NCI-H1436 treated with DMSO at 0.1 percent for 48 hours (cell line): ENCODE measurements at regions not wholly inside any gene's neighbourhood (a gene's known extent, or its start where the extent isn't known, plus 50 kb on each side); places are given as distances from the start of the nearest gene placed in this dataset.
"Not testable (repeated sequence)": the region's sequence is repeated elsewhere in the genome, so short reads cannot be mapped to it uniquely, and the experiment has no call there.

ENCODE experiments used
- DNase-seq: peaks from one replicate; lab custom pipeline; 2025; lab: John Stamatoyannopoulos, UW

DNA sequence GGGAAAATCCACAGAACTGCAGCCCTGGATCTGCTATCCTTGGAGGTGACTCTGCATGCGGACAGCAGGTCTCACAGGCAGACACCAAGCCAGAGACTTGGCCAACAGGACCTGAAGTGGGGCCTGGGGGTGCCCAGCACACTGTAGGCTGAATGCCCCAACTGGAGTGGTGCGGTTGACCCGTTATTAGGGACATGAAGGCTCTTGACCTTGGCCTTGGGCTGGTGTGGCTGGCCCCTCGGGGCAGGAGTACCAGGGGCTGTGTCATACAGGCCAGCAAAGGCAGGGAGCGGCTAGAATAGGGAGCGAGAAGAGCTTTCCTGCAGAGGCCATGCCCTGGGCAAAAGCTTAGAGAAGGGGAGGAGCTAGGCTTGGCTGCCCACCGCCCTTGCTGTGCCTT, 153.2 kb upstream of the MVB12B start:
- DNase-seq: no peak

- DNase-seq: no peak
Measured at GRCh38 chr9:126173929-126174328, 152.7 kb upstream of the MVB12B start.

- no peak for DNase-seq
Measured at GRCh38 chr9:126183266-126183665, 143.4 kb upstream of the MVB12B start.

GRCh38 chr9:126190994-126191393, 135.6 kb upstream of the MVB12B start:
- DNase-seq: not testable (repeated sequence)

- DNase-seq: no peak
Measured at GRCh38 chr9:126198854-126199253, 127.8 kb upstream of the MVB12B start.

GRCh38 chr9:126203313-126203712, 123.3 kb upstream of the MVB12B start:
- no peak for DNase-seq

DNA sequence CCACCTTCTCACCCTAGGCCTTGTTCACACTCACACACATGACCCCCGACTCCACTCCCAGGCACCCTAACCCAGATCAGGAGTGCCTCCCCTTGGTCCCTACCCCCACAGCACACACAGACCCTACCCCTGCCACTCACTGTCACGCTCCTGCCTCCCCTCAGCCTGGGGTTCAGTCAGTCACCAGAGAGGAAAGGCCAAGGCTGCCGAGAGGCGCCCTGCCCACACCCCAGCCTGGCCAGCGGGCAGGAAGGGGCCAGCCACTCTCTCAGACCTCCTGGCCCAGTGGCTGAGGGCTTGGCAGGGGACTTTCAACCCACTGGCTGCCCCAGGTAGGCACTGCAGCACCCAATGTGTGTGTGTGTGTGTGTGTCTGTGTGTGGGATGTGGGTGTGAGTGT, 122.4 kb upstream of the MVB12B start:
- no peak for DNase-seq

DNA sequence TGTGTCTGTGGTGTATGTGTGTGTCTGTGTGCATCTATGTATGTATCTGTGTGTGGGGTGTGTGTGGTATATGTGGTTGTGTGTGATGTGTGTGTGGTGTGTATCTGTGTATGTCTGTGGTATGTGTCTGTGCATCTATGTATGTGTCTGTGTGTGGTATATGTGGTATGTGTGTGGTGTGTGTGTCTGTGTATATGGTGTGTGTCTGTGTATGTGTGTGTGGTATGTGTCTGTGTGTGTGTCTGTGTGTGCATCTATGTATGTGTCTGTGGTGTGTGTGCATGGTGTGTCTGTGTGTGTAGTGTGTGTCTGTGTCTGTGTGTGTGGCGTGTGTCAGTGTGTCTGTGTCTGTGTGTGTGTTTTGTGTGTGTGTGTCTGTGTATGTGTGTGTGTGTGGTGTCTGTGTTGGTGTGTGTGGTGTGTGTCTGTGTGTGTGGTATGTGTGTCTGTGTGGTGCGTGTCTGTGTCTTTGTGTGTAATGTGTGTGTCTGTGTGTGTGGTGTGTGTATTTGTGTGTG, 121.9 kb upstream of the MVB12B start:
- DNase-seq: no peak

DNA sequence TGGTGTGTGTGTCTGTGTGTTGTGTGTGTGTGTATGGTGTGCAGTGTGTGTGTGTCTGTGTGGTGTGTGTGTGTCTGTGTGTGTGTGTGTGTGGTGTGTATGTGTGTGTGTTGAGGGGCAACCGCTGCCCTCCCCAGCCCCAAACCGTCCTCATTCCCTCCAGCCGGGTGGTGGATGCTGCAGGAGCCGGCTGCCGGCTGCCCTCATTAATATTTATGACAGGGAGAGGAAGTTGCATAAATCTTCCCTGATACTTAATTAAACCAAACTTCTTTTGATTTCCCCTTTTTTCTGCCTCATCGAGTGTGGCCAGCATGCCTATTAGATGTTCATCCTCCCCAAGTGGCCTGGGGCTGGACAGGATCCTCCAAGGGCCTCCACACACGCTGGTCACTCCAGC, 121.4 kb upstream of the MVB12B start:
- no peak for DNase-seq

DNA sequence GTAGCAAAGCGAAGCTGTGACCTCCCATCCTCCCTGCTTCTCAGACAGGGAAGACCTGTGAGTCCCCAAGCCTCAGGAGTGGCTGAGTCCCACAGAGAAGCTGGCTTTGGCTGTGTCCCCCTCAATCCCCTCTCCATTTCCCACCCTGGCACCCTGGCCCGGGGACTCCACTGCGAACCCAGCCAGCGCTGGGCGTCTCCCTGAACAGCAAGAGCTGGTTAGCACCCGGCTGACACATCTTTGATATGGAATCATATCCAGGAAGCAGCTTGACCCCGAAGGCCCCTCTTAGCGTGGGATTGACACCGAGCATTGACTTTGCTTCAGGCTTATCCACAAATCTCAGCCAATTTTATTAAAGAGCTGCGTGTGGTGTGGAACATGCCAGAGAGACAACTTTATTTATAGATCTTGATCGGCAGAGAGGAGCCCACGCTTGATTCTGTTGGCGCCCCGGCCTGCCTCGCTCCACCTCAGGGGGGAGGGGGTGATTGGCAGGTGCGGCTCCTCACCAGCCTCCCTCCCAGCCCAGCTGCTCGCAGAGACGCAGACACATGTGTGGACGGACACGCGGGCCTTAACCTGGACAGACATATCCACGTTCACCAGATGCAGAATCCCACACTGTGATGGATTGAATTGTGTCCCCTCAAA, 120.7 kb upstream of the MVB12B start:
- DNase-seq: no peak

GRCh38 chr9:126207256-126207655, 119.4 kb upstream of the MVB12B start:
- no peak for DNase-seq

DNA sequence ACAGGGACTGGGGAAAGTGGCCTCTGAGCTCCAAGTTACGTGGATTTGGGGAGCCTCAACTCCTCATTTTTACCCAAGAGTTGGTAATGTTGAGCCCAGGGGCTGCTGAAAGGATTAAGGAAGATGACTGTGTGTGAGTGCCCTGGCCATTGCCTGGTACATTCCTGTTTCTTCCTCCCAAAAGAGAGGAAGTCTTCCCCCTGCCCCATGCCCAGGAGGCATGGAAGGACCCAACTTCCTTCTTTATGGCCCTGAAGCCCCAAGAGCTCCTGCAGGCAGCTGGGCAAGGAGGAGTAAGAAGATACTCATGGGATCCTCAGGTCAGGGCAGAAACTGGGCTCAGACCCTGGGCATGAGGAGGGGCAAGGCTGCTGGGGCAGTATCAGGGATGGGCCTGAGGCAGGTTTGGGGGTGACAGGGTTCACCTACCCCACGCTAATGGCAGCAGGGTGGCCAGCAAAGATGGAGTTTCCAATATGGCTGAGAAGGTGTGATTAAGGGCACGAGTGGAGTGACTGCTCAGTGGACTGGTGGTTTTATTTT, 118.3 kb upstream of the MVB12B start:
- no peak for DNase-seq

DNA sequence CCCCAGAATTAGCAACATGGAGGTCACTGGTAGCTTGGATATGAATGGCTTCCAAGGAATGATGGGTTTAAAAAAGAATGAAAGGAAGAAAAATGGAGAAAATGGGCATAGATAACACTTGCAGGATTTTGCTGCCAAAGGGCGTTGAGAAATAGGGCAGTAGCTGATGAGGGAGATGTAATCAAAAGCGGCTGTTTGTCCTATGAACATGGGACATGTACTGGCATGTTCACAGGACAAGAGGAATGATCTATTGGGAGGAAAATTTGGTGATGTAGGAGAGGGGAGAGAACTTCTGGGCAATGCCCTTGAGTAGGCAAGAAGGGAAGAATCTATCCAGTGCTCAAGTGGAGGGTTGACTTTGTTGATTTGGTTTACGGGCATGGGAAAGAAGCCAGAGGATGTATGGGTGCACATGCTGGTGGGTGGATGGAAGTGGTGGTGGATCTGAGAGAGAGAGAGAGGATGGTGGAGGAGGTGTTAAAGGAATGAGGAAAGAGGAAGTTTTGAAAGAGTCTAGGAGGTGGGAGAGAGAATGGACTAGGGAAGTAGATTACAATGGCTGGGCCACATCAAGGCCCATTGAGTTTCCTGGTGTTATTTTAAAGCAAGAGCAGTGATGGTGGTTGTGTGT, 115.1 kb upstream of the MVB12B start:
- no peak for DNase-seq

DNA sequence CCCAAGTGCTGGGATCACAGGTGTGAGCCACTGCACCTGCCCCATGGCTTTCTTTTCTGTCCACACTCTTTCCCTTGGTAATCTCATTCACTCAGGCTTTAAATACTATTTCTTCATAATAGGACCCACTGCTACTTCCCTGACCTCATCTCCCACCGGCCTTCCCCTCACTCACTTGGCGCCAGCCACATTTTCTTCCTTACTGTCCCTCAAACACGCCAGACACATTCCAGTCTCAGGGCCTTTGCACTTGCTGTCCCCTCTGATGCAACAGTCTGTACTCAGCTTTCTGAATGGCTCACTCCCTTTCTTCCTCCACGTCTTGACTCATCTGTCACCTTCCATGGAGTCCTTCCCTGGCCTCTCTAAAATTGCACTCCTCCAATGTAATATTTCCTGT, 111.1 kb upstream of the MVB12B start:
- no peak for DNase-seq

GRCh38 chr9:126216826-126217225, 109.8 kb upstream of the MVB12B start:
- DNase-seq: no peak

DNA sequence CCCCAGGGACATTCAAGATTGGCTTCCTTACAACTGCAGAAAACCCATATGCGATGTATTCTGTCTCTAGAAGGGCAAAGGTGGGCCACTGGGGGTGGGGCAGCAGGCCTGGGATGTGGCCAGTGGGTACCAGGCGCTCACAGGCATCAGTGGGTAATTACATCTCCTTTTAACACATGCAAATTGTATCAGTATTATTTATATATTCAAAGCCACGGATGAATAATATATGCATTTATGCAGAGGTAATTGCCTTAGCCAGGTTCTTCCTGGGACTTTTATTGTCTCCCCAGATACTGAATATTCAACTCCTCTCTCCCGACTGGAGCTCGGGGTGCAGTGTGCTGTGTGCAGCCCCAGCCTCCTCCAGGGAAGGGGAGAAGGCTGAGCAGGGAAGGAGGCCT, 109.4 kb upstream of the MVB12B start:
- no peak for DNase-seq

- no peak for DNase-seq
Measured at GRCh38 chr9:126217797-126218196, 108.8 kb upstream of the MVB12B start.

DNA sequence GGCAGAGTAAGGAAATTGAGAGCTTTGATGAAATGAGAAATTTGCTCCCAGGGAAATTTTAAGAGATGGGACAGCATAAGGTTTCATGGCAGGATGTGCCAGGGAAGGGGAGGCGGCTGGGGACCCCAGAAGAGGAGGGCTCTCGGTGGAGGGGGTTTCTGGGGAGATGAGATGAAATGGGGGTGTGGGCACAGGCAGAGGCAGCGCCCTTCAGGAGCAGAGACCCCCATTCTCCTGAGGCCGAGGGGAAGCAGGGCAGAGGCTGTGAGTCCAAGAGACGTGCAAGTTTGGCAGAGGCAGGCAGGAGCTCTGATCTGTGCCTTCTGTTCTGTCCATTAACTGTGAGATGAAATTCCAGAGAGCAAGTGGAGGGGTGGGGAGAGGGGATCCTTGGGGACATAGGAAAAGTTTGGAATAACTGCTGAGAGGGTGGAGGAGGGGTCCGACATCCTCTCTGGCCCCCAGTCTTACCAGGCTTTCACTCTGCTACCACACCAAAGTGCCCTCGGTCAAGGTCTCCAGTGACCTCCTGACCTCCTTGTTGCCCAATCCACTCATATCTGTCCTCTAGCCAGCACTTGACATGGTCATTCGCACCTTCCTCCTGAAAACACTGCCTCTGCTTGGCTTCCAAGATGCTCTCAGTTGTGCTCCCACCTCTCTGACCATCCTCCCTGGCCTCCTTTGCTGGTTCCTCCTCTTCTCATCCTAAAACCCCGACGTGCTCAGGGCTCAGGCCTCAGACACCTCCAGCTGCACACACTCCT, 108.1 kb upstream of the MVB12B start:
- DNase-seq: no peak

DNA sequence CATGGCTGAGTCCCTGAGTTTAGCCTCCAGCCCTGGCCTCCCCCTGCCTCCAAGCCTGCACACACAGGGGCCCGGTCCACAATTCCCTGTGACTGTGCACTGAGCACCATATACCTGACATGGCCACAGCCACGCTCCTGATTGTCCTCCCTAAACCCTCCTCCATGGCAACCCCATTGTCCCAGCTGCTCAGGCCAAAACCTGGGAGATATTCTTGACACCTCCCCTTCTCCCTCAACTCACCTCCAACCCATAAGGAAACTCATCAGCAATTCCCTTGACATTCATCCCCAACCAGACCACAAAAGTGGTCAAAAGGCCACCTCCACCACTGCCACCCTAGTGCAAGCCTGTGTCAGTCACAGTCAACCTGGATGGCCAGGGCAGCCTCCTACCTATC, 107.5 kb upstream of the MVB12B start:
- no peak for DNase-seq

DNA sequence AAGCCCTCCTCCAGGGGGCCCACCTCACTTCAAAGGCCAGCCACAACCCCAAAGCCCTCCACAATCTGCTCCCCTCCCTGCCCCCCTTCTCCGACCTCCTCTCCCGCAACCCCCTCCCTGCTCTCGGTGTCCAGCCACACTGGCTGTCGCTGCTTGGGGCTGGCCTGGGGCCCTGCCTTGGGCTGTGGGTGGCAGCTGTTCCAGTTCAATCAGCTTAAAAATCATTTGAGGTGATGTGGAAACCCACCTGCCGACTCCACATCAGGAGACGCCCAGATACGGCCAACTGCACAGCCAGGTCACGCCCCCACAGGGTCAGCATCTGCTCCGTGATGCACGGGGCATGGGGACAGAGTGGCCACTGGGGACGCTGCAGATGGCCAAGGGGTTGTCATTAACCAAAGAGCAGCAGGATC, 107.0 kb upstream of the MVB12B start:
- no peak for DNase-seq

- no peak for DNase-seq
Measured at GRCh38 chr9:126221480-126221879, 105.1 kb upstream of the MVB12B start.

- DNase-seq: no peak
Measured at GRCh38 chr9:126222363-126222834, 104.2 kb upstream of the MVB12B start.
